NCI-H748 (cell line): ENCODE measurements at regions not wholly inside any gene's neighbourhood (a gene's known extent, or its start where the extent isn't known, plus 50 kb on each side); places are given as distances from the start of the nearest gene placed in this dataset.
"Not testable (repeated sequence)": the region's sequence is repeated elsewhere in the genome, so short reads cannot be mapped to it uniquely, and the experiment has no call there.

Experiments
- DNase-seq: peaks from one replicate; lab custom pipeline; 2025; ENCODE audit not compliant: unreplicated experiment; lab: John Stamatoyannopoulos, UW

DNA sequence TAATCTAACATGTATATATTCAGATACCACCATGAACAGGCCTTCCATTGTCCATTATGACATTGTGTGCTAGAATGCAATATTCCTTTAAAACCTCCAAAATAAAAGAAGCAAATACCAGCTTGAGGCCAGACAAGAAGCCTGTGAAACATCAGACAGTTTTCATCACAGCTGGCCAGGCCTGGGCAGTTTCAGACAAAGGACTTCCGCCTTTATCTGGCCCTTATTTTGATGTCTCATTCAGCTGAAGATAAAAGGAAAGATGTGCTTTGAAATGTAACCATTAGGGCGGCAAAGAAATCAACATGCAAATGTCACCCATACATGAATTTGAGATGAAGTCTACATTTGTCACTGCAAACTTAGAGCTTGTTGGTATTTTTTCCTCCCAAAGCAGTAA lies 737.5 kb downstream of the KCNJ2 start:
- DNase-seq: peak; percentile 68

DNA sequence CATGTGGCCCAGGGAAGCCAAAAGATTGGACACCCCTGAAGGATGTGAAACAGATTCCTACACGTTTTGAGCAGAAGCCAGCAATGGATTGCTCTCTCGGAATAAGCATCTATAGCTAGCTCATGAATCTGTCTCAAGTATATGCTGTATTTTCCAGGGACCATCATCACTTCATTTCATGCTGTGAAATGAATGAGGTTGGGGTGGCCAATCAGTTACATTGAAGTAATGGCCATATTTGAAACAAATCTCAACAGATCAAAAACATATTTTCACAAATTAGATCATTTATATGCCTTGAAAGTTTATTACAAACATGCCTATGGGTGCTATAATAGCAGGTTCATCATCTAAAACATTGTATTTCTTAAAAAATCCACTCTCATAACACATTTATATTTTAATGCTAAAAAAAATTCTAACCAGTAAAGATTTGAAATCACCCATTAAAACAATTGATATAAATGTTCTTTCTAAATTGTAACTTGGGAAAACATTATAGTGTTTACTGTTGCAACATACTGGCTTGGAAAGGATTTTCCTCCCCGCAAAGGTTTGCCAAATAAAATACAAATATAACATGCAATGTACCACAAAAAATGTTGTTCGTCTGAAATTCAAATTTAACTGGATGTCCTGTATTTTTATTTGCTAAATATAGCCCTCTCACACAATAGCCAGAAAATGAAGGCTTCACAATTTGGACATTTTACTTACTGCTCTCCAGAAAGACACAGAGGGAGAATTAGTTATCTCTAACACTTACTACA lies 743.6 kb downstream of the KCNJ2 start:
- DNase-seq: no peak

DNA sequence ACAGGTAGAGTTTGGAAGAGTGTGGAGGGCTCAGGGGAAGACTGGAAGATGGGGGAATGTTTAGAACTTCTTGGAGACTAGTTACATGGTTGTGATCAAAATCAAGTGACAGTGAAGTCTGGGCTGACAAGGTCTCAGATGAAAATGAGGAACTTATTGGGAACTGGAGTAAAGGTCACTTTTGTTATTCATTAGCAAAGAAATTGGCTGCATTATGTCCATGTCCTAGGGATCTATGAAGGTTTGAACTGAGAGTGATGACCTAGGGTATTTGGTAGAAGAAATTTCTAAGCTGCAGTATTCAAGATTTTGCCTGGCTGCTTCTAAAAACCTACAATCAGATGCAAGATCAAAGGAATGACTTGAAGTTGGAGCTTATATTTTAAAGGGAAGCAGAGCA lies 747.1 kb downstream of the KCNJ2 start:
- DNase-seq: no peak

DNA sequence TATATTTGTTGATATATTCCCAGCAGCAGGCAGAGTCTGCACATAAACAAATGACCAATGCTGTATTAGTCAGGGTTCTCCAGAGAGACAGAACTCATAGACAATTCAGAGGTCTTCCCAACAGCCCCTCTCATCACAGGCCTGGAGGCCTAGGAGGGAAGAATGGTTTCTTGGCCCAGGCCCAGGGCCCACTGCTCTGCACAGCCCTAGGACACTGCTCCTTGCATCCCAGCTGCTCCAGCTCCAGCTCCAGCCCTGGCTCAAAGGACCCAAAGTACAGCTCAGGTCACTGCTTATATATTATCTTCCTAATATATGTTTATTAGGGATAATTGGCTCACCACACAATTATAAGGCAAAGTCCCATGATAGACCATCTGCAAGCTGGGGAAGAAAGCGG lies 749.9 kb downstream of the KCNJ2 start:
- DNase-seq: no peak

DNA sequence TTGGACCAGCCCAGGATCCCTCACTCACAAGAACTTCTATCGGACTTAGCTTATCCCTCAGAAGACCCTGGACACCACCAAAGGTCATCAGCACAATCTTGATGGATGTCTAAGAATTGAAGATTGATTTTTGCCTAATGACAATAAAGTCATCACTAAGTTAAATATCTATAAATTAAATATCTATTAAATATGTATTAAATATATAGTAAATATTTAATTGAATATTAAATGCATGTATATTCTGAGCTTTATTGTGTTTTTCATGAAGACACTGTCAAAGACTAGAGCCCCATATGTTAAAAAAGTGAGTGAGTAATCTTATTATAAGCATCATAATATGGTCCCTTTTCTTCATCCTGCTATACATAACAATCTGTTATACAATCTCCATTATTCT lies 751.1 kb downstream of the KCNJ2 start:
- DNase-seq: no peak

DNA sequence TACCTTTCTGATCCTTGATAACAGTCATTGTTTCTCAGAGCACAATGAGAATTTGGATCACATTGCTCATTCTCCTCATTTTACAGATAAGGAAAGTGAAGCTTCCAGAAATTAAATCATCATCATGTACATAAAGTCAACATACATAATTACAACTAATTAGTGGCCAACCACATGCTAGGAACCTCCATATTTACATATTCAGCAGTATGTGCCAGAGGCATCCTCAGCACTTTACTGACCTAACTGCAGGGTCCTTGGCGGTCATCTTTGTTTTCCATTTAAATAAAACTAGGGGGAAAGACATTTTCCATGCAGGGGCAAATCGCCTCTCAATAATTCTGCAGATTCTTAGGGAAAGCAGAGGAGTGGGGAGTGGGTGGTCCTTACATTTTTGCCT lies 752.9 kb downstream of the KCNJ2 start:
- DNase-seq: no peak

DNA sequence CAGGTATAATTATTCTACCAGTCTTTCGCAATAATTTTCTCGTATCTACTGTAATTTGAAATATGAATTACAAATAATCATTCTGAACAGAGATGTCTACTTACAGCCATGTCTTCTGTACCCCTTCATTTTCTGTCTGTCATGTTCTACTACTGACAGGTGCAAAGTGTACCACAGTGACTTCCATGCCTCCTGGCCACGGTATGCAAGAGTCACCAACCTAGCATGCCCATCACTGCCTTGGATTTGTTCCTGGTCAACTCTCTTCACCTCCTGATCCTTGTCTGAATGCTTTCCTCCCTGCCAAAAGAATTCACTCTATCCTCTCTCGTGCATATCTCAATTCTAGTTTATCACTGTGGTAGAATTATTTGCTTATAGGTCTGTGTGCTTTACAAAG lies 755.4 kb downstream of the KCNJ2 start:
- no peak for DNase-seq

DNA sequence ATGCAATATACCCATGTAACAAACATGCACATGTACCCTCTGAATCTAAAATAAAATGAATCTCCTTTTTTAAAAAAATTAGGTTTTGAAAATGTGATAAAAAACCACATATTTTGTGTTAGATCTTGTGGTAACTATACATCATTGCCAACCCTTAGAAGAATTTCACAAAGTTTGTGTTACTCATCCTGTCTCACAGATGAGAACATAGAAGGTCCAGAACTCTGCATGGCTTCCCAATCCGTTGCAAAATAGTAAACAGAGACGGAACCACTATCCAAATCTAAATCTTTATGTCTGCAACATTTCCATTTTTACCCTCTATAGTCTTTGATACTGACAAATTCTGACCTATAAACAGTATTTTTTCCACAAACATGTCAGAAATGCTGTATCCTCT lies 759.9 kb downstream of the KCNJ2 start:
- DNase-seq: no peak

DNA sequence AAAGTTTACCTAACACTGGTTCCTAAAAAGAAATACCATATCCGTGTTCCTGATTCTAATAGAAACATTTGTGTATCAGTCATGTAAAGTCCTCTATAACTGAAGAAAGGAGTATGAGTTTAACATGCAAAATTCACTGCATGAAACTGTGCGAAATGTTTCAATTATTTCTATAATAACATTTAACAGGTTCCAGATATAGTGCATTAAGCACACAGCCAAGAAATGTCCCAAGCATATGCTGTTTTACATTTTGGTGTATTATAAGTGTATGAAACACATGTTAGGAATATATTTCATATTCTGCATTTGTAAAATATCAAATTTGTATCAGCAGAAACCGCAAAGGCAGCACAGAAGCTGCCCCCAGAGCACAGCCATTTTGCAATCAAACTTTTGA lies 764.9 kb downstream of the KCNJ2 start:
- DNase-seq: no peak

DNA sequence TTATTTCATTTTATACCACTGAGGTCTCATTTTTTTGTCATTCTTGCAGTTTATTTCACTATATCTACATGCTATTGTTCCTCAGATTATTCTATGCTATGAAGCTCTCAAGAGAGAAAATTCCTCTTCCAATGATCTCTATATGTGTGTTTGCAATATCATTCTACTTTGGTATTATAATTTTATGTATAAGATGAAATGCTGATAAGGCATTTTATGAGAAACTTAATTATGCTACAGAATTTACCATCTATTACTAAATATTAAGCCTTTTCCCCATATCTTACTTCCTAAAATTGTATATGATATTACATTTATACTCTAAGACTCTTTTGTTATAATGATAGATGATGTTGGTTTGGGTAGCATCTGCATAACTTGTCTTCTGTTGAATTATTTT lies 765.5 kb downstream of the KCNJ2 start:
- no peak for DNase-seq

DNA sequence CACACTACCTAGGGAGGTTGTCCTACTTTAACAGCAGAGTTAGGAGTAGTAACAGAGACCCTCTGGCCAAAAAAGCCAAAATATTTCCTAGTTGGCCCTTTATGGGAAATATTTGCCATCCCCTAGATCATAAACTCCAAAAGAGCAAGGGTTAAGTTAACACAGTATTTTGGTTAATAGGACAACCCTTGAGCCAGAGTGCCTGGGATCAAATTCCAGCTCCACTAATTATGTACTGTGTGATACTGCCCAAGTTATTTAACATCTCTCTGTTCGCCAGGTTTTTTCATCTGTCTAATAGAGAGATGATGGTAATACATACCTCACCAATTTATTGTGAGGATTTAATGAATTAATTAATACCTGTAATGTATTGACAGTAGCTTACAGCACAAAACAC lies 767.4 kb downstream of the KCNJ2 start:
- no peak for DNase-seq

DNA sequence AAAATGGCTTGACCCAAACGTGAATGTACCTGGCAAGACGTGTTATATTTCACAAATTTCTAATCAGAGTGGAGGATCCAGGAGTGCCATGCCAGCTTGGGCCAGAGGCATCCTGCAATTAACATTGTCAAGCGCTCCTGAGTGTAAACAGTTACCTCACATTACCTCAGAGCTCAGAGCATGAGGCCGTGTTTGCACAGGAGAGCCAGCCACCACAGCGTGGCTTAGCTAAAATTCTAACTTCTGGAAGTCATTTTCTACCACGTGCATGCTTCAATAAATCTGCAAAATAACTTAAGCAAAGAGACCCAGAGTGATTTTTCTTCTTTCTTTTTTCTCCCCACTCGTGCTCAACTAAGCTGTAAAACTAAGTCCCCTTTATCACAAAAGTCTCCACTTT lies 769.0 kb downstream of the KCNJ2 start:
- DNase-seq: peak; percentile 79

DNA sequence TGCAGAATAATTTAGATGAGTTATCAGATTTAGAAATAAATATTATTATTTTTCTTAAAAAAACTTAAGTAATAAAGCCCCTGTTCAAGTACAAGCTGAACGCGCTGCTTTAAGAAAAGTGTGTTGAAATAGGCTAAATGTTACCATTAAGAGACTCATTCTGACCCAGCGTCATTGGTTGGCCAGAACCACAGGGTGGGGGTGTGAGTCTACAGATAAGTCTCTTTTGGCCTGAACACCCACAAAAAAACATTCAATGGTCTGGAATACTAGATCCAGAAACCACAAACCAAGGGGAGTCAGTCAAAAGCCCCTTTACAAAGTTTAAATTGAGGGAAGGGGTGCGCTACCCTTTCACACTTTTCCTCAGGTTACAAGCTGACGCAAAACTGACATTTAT lies 776.1 kb downstream of the KCNJ2 start:
- peak; percentile 48 for DNase-seq

DNA sequence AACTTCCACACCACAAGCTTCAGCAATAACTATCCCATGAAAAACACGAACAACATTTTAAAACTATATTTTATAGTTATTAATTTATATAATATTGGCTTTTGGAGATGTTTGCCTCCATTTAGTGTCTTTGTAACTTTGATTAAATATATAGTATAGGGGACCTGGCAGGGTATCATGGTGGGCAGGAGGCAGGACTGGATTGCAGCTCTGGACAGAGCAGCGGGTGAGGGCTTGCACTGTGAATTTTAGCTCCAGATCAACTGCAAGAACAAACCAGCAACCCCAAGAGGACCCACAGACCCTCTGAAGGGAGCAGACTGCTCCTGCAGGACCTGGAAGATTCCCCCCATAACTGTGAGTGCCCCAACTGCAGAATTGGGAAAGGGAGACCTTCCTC lies 777.9 kb downstream of the KCNJ2 start:
- no peak for DNase-seq

DNA sequence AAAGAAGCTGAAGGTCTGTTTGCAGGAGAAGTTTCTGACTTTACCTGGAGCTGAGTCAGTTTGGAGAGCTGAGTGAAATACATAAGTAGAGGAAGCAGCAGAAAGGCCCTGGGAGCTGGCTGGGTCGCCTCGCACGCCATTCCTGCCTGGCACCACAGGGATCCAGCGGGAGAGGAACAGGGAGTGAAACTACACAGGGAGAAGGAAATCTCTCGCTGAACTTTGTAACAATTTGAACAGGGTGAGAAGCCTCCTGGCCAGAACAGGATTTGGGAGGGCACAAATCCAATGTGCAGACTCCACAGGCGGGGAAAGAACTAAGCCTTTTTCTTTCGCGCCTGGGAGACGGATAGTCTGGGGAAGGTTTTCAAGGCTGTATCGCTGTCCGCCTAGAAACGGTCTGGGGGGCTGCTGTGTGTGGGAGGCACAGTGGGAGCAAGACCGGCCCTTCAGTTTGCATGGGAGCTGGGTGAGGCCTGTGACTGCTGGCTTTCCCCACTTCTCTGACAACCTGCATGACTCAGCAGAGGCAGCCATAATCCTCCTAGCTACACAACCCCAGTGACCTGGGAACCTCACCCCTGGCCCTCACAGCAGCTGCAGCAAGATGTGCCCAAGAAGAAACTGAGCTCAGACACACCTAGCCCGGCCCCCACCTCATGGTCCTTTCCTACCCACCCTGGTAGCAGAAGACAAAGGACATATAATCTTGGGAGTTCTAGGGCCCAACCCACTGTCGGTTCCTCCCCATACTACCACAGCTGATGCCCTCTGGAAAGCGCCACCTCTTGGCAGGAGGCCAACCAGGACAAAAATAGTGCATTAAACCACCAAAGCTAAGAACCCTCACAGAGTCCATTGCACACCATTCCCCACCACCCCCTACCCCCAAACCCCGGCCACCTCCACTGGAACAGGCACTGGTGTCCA lies 778.6 kb downstream of the KCNJ2 start:
- no peak for DNase-seq

DNA sequence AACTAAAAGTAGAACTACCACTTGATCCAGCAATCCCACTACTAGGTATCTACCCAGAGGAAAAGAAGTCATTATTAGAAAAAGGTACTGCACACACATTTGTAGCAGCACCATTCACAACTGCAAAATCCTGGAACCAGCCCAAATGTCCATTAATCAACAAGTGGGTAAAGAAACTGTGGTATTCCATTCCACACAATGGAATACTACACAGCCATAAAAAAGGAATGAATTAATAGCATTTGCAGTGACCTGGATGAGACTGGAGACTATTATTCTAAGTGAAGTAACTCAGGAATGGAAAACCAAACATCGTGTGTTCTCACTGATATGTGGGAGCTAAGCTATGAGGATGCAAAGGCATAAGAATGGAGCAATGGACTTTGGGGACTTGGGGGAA lies 783.8 kb downstream of the KCNJ2 start:
- DNase-seq: not testable (repeated sequence)

DNA sequence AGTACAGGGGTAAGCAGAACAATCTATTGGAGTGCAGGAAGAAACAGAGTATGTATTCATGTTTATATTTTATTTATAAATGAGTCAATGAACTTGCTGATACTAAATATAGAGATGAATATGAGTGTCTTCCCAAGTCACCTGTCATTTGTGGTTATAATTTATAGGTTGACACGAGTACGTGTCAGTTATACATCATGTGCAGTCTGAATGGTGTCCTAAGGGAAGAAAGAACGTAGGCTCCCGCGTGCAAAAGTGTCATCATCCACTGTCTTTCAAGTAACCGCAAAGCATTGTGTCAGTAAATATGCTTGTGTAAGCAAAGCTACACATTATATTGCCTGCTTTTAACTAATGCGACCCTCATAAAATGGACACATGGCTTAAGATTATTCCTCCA lies 786.1 kb downstream of the KCNJ2 start:
- DNase-seq: peak; percentile 31

DNA sequence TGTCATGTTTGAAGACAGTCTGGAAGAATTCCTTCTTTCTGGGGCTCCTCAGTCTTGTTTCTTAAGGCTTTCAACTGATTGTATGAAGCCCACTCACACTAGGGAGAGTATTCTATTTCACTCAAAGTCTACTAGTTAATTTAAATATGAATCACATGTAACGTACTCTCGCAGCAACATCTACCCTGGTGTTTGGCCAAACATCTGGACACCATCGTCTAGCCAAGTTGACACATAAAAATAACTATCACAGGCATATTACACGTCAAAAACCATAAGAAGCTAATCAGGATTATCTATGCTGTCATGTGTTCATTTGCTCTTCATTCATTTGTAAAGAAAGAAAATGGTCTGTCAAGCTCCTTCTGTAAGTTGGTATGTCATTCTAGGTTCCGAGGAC lies 787.4 kb downstream of the KCNJ2 start:
- no peak for DNase-seq

DNA sequence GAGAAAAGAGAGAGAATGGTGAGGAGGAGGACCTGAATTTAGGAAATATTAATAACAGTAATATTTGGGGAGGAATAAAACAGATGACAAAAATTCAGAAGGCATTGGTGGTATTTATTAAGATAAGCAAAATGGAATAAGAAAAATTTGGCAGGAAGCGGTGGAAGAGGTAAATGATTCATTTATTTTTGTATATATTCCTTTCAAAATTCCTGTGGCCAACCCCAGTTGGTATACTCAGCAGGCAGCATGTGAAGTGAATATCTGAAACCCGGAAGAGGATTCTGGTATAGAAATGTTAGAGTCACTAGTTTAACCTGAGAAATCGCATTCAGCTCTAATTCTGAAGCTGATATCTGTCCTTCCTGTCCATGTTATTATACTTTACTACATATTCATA lies 792.0 kb downstream of the KCNJ2 start:
- DNase-seq: no peak

DNA sequence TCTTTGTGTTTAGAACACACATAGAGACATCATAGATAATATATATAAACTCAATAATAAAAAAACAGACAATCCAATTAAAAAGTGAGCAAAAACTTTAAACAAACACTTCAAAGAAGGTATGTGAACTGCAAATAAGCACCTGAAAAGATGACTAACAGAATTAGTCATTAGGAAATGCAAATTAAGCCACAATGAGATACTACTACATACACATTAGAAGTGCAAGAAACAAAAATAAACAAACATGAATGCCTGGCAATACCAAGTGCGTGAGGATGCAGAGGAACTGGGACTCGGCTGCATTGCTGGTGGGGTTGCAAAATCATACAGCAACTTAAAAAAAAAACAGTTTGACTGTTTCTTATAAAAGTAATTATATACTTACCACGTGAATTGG lies 799.0 kb downstream of the KCNJ2 start:
- no peak for DNase-seq

DNA sequence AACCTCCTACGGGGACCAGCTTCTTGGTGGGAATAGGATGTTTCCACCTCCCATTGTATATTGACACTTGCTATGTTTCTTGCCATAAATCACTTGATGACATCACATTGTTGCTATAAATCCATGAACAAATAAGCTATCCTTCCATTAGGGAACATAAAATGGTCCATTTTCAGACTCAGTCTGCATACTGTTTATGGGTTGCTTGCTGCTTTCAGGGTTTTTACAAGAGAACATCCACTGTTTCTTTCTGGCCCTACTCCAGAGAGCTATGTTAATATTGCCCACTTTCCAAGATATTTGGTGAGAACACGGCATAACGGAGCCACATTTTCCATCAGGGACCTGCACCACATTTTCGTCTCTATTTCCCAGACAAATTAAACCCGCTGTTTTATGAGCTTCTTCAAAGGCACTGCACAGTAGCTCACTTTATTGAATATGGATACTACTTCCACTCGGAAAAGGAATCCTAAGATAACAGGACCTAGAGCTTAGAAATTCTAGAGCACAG lies 800.2 kb downstream of the KCNJ2 start:
- peak; percentile 4 for DNase-seq

DNA sequence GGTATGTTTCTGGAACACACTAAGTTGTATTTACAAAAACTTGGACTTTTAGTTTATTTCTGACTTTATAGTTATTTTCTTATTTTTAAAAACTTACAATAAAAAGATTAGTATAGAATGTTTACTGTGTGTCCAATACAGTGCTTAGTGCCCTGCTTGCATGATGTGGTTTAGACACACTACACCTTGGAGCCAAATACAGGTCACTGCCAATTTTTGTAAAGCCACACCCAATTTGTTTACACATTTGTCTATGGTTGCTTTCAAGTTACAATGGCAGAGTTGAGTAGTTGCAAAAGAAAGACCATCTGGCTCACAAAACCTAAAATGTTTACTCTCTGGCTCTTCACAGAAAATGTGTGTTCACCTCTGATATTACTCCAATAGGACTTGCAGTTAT lies 807.1 kb downstream of the KCNJ2 start:
- DNase-seq: peak; percentile 59
